H1 (cell line): ENCODE measurements at regions not wholly inside any gene's neighbourhood (a gene's known extent, or its start where the extent isn't known, plus 50 kb on each side); places are given as distances from the start of the nearest gene placed in this dataset.

Source experiments
- CTCF ChIA-PET: fragments of 300-600 bp; sonication (Branson Sonifier 250); formaldehyde crosslinking; loops from one replicate; lab custom pipeline; 2021; ENCODE audit not compliant: partially characterized antibody; lab: Charles Lee
- POLR2A ChIA-PET: fragments of 300-600 bp; sonication (Branson Sonifier 250); formaldehyde crosslinking; loops from one replicate; lab custom pipeline; 2021; ENCODE audit warnings: inconsistent platforms; ENCODE audit not compliant: partially characterized antibody; lab: Charles Lee
- DNase-seq, 2 experiments: peaks; one replicate each; pipeline versions ENCODE4 v3.0.0 to v3.0.0-alpha.2; 2010 to 2022; ENCODE audit warnings: low spot score in 2 of 2, low read depth in 1 of 2, mixed read lengths in 1 of 2
- FAIRE-seq: peaks from 2 replicates; lab custom pipeline; 2011; peaks lifted over from hg19 to GRCh38; lab: Jason Lieb, UNC
- H2AFZ ChIP-seq: 2 replicates; pipeline ENCODE4 v1.8.1; 2012; ENCODE audit warnings: low read length, inconsistent platforms
- H2AK5ac ChIP-seq: 2 replicates; pipeline ENCODE4 v1.6.1; 2013; ENCODE audit warnings: low read depth, low read length
- H2BK120ac ChIP-seq: replicated peaks from 2 replicates; pipeline ENCODE3; 2013; ENCODE audit warnings: low read depth, low read length, inconsistent platforms
- H2BK12ac ChIP-seq: 2 replicates; pipeline ENCODE4 v1.6.1; 2013; ENCODE audit warnings: low read depth, low read length
- H2BK15ac ChIP-seq: 2 replicates; pipeline ENCODE4 v1.6.1; 2013; ENCODE audit warnings: low read length
- H2BK20ac ChIP-seq: 2 replicates; pipeline ENCODE4 v1.6.1; 2013; ENCODE audit warnings: low read length
- H2BK5ac ChIP-seq: 2 replicates; pipeline ENCODE4 v1.6.1; 2013; ENCODE audit warnings: low read depth, low read length
- H3K14ac ChIP-seq: 2 replicates; pipeline ENCODE4 v1.6.1; 2013; ENCODE audit warnings: inconsistent platforms; ENCODE audit not compliant: insufficient read length
- H3K18ac ChIP-seq: 2 replicates; pipeline ENCODE4 v1.6.1; 2013; ENCODE audit warnings: low read length; ENCODE audit errors: extremely low read depth
- H3K23ac ChIP-seq: 2 replicates; pipeline ENCODE4 v1.6.1; 2013; ENCODE audit warnings: inconsistent platforms; ENCODE audit not compliant: insufficient read length
- H3K23me2 ChIP-seq: 2 replicates; pipeline ENCODE4 v1.6.1; 2013; ENCODE audit warnings: low read depth, low read length
- H3K27ac ChIP-seq: 2 replicates; pipeline ENCODE4 v1.6.1; 2011; ENCODE audit warnings: low read depth, low read length, inconsistent platforms
- H3K27me3 ChIP-seq, 4 experiments: replicated peaks in 1 of 4; 1 replicate in 1 of 4; 2 replicates in 3 of 4; pipeline versions ENCODE4 v1.6.1 to v1.8.1; 2011 to 2013; ENCODE audit warnings: low read length in 3 of 4, mild to moderate bottlenecking in 3 of 4, inconsistent platforms in 2 of 4, mixed read lengths in 2 of 4, moderate library complexity in 1 of 4; ENCODE audit not compliant: control insufficient read depth in 3 of 4, insufficient read depth in 3 of 4; ENCODE audit errors: extremely low read depth in 1 of 4
- H3K36me3 ChIP-seq, 4 experiments: 2 replicates each; pipeline versions ENCODE4 v1.6.1 to v1.8.1; 2011 to 2013; ENCODE audit warnings: mild to moderate bottlenecking in 4 of 4, low read length in 3 of 4, moderate library complexity in 2 of 4, control low read depth in 1 of 4, inconsistent platforms in 1 of 4; ENCODE audit not compliant: insufficient read depth in 4 of 4, control insufficient read depth in 2 of 4
- H3K4ac ChIP-seq: replicated peaks from 2 replicates; pipeline ENCODE3; 2013; ENCODE audit warnings: low read length, low read depth, mixed read lengths, inconsistent platforms; ENCODE audit not compliant: insufficient read length
- H3K4me1 ChIP-seq, 4 experiments: replicated peaks in 1 of 4; 1 replicate in 1 of 4; 2 replicates in 3 of 4; pipeline versions ENCODE4 v1.6.1 to v1.8.1; 2011 to 2013; ENCODE audit warnings: low read length in 3 of 4, inconsistent platforms in 2 of 4, mixed read lengths in 1 of 4; ENCODE audit not compliant: insufficient read depth in 4 of 4, control insufficient read depth in 3 of 4
- H3K4me2 ChIP-seq, 2 experiments: 2 replicates each; pipeline versions ENCODE4 v1.6.1 to v1.8.1; 2011 to 2013; ENCODE audit warnings: low read depth in 2 of 2, low read length in 2 of 2, control low read depth in 1 of 2, inconsistent platforms in 1 of 2, mild to moderate bottlenecking in 1 of 2; ENCODE audit not compliant: insufficient read depth in 1 of 2
- H3K4me3 ChIP-seq, 4 experiments: fragments of 200-600, 300-600 bp in 1 of 4; sonication (generic), shearing (Covaris generic), sonication (Bioruptor Twin) in 1 of 4; 2 replicates each; pipeline versions ENCODE4 v1.5.1 to v1.8.1; 2011 to 2016; ENCODE audit warnings: low read length in 4 of 4, low read depth in 3 of 4, control low read depth in 2 of 4, inconsistent platforms in 2 of 4, mild to moderate bottlenecking in 2 of 4, mixed read lengths in 1 of 4, moderate library complexity in 1 of 4; ENCODE audit not compliant: insufficient read depth in 2 of 4; ENCODE audit errors: extremely low read depth in 1 of 4
- H3K56ac ChIP-seq: replicated peaks from 2 replicates; pipeline ENCODE3; 2013; ENCODE audit warnings: low read depth, mild to moderate bottlenecking, mixed read lengths, low read length, inconsistent platforms; ENCODE audit not compliant: insufficient read length
- H3K79me1 ChIP-seq: 2 replicates; pipeline ENCODE4 v1.6.1; 2013; ENCODE audit warnings: low read depth, low read length, control low read depth
- H3K79me2 ChIP-seq, 2 experiments: 2 replicates each; pipeline versions ENCODE4 v1.6.1 to v1.8.1; 2012 to 2013; ENCODE audit warnings: low read length in 2 of 2, mild to moderate bottlenecking in 2 of 2, inconsistent platforms in 1 of 2; ENCODE audit not compliant: insufficient read depth in 2 of 2, control insufficient read depth in 1 of 2
- H3K9ac ChIP-seq, 4 experiments: replicated peaks in 1 of 4; 1 replicate in 1 of 4; 2 replicates in 3 of 4; pipeline versions ENCODE4 v1.6.1 to v1.8.1; 2011 to 2013; ENCODE audit warnings: low read depth in 3 of 4, low read length in 3 of 4, control low read depth in 2 of 4, mild to moderate bottlenecking in 2 of 4, moderate library complexity in 2 of 4, inconsistent platforms in 1 of 4; ENCODE audit errors: extremely low read depth in 1 of 4
- H3K9me3 ChIP-seq, 2 experiments: 2 replicates each; pipeline versions ENCODE4 v1.6.1 to v1.8.1; 2012 to 2013; ENCODE audit warnings: mild to moderate bottlenecking in 2 of 2, moderate library complexity in 2 of 2, control low read depth in 1 of 2, inconsistent platforms in 1 of 2, low read depth in 1 of 2, low read length in 1 of 2, mixed read lengths in 1 of 2; ENCODE audit not compliant: insufficient read depth in 2 of 2
- H4K20me1 ChIP-seq, 2 experiments: replicated peaks in 1 of 2; 2 replicates each; pipeline versions ENCODE3 to v1.8.1; 2011 to 2013; ENCODE audit warnings: inconsistent platforms in 2 of 2, low read length in 2 of 2, mild to moderate bottlenecking in 1 of 2; ENCODE audit not compliant: insufficient read depth in 2 of 2, control insufficient read depth in 1 of 2
- H4K5ac ChIP-seq: 2 replicates; pipeline ENCODE4 v1.6.1; 2013; ENCODE audit warnings: low read length, low read depth, mixed read lengths, inconsistent platforms; ENCODE audit not compliant: insufficient read length
- H4K8ac ChIP-seq: 2 replicates; pipeline ENCODE4 v1.8.0; 2013; ENCODE audit warnings: mild to moderate bottlenecking, moderate library complexity, low read length, inconsistent platforms; ENCODE audit not compliant: insufficient read depth; ENCODE audit errors: extremely low read depth
- H4K91ac ChIP-seq: replicated peaks from 2 replicates; pipeline ENCODE3; 2013; ENCODE audit warnings: low read length, mixed read lengths, inconsistent platforms; ENCODE audit not compliant: insufficient read length
- EGR1 ChIP-seq: IDR thresholded peaks from 2 replicates; pipeline ENCODE4 v1.6.1; 2011; ENCODE audit warnings: low read depth, low read length, borderline replicate concordance
- WGBS, 2 experiments: shearing (Covaris generic) in 1 of 2; methylation state at CpG; one replicate each; pipeline versions ENCODE4 v1.1.6 to v1.1.7; 2013 to 2015; ENCODE audit warnings: low lambda C conversion rate in 2 of 2, mixed read lengths in 2 of 2, inconsistent platforms in 1 of 2, low coverage in 1 of 2, missing lambda C conversion rate in 1 of 2; ENCODE audit not compliant: insufficient replicate concordance in 2 of 2, insufficient coverage in 1 of 2, insufficient read length in 1 of 2; ENCODE audit errors: extremely low coverage in 1 of 2, missing lambda C conversion rate in 1 of 2; 5-methylcytosine and 5-hydroxymethylcytosine counted together

DNA sequence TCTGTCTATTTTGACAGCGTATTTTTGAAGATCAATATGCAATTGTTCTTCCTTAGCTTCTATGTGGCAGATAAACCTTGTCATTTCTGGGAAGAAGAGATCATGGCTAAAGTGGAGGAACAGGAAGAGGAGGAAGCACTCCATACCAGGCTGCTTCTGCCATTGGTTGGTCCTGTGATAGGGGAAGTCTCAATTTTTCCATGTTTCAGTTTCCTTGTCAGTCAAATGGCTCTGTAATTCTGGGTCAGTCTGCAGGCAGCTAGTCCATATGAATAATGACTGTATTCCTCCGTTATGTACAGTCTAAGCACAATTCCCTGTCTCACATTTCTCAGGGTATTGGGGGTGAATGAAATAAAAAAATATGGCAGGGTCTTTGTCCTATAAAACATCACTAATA, 277.6 kb upstream of the CXCR4 start:
- no peak overlapping the region for H2BK12ac ChIP-seq
- H2BK15ac ChIP-seq: no peak overlapping the region
- H2AFZ ChIP-seq: no peak overlapping the region
- no peaks in the 10 kb centered on the region for H3K79me1 ChIP-seq
- H3K9ac ChIP-seq: no peak overlapping the region
- POLR2A ChIA-PET: no interaction called here
- no peak for TF ChIP-seq EGR1
- TF ChIP-seq, all 59 proteins: peak for 0
- Histone ChIP-seq H4K8ac (no peak overlapping the region), H3K23me2 (no peaks in the 10 kb centered on the region), H4K5ac (no peak overlapping the region), H2BK120ac (no peak overlapping the region), H3K56ac (no peak overlapping the region), H3K27ac (no peak overlapping the region), H4K20me1 (no peaks in the 10 kb centered on the region), H2BK5ac (no peak overlapping the region), H3K4me1 (no peaks in the 10 kb centered on the region), H3K79me2 (no peaks in the 10 kb centered on the region), H3K23ac (no peak overlapping the region), H3K9me3 (no peaks in the 10 kb centered on the region), H3K4ac (no peak overlapping the region), H2BK20ac (no peak overlapping the region), H3K14ac (no peak overlapping the region), H3K4me2 (no peak overlapping the region), H3K4me3 (no peak overlapping the region), H3K18ac (no peak overlapping the region), H4K91ac (no peak overlapping the region), H3K36me3 (no peaks in the 10 kb centered on the region), H2AK5ac (no peak overlapping the region), H3K27me3 (no peaks in the 10 kb centered on the region)
- 93% methylated on average over 2 of the region's 2 CpGs; no CpG with 5 or more reads in 1 of the 2 experiments for WGBS, 2 experiments
- DNase-seq (no peak), FAIRE-seq (no peak)
- CTCF ChIA-PET: interaction anchor here (1.4 to 2.9 kb wide), 3 partner anchors 11 to 482 kb away, joined by 5 to 14 read pairs (median 8); no protein-coding TSS in a partner anchor
